Fibroblast of villous mesenchyme (primary cell): ENCODE measurements at regions not wholly inside any gene's neighbourhood (a gene's known extent, or its start where the extent isn't known, plus 50 kb on each side); places are given as distances from the start of the nearest gene placed in this dataset.
A peak's percentile ranks its signal among the peaks of the same experiment; 100 is the strongest.

ENCODE experiments used
- DNase-seq: peaks from one replicate; pipeline ENCODE4 v3.0.0-alpha.2; 2010; ENCODE audit warnings: low read depth
- H3K4me3 ChIP-seq: 2 replicates; pipeline ENCODE4 v1.5.1; 2011; ENCODE audit warnings: low read depth, mild to moderate bottlenecking, low read length
- TF ChIP-seq, protein P1 (sequence below): IDR thresholded peaks from 2 replicates; pipeline ENCODE4 v1.5.1; 2012; ENCODE audit warnings: low read depth, mild to moderate bottlenecking, low read length; ENCODE audit not compliant: insufficient read depth

DNA sequence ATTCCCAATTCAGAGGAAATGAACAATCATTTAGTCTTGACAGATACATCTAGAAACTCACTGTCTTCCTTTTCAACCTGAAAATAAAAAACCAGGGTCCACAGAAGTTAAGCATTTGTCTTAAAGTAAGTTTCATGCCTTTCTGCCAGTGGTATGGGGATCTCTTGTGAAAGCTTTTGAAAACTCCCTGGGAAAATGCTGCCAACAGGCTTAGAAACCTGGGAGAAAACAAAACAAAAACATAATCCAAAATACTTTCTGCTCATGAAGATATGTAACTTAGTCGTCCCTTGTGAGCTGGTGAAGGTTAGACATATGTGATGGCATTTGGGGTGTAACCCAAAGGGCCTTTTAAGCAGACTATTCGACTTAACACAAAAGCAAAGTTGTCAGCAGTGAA, 66.4 kb upstream of the ZNF438 start:
- no peak for DNase-seq
- TF ChIP-seq, protein P1, sequence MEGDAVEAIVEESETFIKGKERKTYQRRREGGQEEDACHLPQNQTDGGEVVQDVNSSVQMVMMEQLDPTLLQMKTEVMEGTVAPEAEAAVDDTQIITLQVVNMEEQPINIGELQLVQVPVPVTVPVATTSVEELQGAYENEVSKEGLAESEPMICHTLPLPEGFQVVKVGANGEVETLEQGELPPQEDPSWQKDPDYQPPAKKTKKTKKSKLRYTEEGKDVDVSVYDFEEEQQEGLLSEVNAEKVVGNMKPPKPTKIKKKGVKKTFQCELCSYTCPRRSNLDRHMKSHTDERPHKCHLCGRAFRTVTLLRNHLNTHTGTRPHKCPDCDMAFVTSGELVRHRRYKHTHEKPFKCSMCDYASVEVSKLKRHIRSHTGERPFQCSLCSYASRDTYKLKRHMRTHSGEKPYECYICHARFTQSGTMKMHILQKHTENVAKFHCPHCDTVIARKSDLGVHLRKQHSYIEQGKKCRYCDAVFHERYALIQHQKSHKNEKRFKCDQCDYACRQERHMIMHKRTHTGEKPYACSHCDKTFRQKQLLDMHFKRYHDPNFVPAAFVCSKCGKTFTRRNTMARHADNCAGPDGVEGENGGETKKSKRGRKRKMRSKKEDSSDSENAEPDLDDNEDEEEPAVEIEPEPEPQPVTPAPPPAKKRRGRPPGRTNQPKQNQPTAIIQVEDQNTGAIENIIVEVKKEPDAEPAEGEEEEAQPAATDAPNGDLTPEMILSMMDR, result no peak
- H3K4me3 ChIP-seq, result no peak overlapping the region

DNA sequence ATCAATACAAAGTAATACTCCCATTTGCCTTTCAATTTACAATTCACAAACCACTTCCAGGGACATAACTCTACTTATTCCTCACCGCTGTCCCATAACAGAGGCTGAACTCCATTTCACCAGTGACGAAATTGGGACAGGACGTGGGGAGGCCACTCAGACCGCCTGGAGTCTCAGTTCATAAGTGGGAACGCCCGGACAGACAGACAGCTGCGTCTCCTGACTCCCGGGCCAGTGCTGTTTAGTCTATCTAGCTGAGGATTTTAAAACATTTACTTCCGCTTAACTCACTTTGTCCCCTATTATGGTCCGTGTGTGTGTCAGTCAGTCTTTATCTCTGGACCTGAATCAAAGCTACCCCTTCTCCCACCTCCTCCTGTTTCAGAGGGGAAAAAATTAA, 67.4 kb upstream of the ZNF438 start:
- DNase-seq, result peak; percentile 87
- H3K4me3 ChIP-seq, result no peak overlapping the region
- TF ChIP-seq, protein P1, result no peak

DNA sequence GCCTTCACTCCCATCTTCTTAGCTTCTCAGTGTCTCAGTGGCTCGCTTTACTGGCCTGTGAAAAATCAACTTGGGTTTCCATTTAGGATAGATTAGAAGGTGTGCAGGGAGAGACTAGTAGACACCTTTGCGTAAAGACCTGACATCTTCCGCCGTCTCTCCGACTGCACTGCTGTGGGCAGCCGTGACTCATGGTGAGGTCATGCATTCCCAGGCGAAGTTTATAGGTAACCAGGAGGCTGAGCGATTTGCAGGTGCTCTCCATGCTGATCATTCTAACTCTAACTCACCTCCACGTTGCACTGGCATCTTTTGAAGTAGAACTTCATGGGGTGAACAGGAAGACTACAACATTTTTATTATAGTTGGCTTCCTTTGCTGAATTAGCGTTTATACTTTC, 68.0 kb upstream of the ZNF438 start:
- no peak overlapping the region for H3K4me3 ChIP-seq
- TF ChIP-seq, protein P1, result no peak
- no peak for DNase-seq

DNA sequence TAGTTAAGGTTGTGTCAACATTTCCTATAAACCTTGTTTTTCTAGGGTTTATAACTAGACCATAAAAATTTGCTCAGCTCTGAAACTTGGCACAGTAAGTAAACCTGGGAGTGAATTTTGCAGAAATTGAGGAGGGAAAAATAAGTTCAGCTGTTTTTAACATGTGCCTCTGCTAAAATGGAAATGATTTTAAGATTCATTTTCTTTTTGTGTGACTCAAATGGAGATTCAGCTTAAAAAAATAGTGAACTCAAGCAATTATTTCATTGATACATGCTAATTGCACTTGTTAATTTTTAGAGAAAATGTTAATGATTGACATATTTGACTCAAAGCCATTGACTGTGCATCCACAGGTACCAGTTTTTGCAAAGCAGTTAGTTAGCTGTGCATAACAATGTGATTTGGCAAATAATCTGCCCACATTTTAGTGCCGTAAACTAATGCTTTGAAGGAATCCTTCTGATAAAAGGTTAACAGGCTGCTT, 68.5 kb upstream of the ZNF438 start:
- H3K4me3 ChIP-seq, result no peak overlapping the region
- no peak for DNase-seq
- TF ChIP-seq, protein P1, result no peak

DNA sequence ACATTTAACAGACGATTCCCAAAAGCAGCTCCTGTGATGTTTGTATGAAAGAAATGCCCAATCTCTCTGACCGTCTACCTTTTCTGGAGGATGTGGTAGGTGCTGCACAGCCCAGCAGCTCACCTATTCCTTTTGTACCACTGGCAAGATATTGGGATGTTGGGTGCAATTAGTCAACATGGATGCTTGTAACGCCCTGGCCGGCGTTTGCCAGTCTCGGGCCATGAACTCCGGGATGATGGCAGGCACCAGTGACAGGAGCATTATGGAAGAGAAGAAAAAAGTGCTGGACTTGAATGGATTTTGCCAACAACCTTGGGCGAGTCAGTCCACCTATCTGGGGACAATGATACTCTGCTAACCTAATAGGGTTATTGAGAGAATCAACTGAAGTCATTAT, 69.0 kb upstream of the ZNF438 start:
- no peak for DNase-seq
- TF ChIP-seq, protein P1, result no peak
- H3K4me3 ChIP-seq, result no peak overlapping the region

DNA sequence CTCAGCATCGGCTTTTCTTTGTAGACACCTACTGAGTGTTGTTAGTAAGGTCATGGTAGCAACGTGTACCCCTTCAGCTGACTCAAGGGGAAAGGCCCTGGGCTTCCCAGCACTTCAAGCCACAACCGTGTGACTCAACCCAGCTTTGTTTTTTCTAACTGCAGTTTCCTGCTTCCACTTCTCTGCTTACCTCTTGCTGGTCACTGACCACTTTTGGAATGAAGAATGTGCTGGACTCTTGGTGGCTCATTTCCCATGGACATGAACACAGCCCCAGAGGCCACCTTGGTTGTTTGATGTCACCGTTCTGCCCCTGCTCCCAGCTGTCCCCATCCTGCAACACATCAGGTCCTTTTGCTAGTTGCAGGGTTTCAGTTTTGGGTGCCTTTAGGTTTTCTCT, 69.5 kb upstream of the ZNF438 start:
- TF ChIP-seq, protein P1, result no peak
- DNase-seq, result peak; percentile 75
- no peak overlapping the region for H3K4me3 ChIP-seq

DNA sequence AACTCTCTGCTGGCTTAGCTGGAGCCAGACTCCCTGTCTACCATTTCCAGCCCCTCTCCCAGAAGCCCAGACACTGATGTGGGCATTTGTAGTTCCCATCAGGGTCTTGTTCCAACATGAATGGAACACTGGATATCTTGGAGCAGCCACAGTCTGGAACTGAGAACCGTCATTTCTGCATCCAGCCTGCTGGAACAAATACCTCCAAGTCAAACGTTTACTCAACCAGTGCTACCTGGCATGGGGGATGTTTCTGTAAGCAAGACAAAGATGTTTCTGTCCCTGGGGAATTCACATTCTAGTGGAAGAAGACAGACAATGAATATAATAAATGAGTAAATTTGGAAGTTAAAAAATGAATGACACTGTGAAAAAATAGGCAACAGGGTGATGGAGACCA, 70.8 kb upstream of the ZNF438 start:
- TF ChIP-seq, protein P1, result no peak
- no peak for DNase-seq
- H3K4me3 ChIP-seq, result no peak overlapping the region
